Uterus (tissue), 3 donors: ENCODE measurements at regions not wholly inside any gene's neighbourhood (a gene's known extent, or its start where the extent isn't known, plus 50 kb on each side); places are given as distances from the start of the nearest gene placed in this dataset.

Experiments
- DNase-seq, 2 donors: peaks; one replicate each; pipeline ENCODE4 v3.0.0-alpha.2; 2019 to 2020
- H3K27ac ChIP-seq, 2 donors: fragments of 200-600 bp; sonication (generic); 1 replicate in 1 of 2; 2 replicates in 1 of 2; pipeline ENCODE4 v1.5.1; 2016 to 2018
- H3K27me3 ChIP-seq, 2 donors: fragments of 200-600 bp; sonication (generic); one replicate each; pipeline ENCODE4 v1.5.1; 2018 to 2019; ENCODE audit warnings: control low read depth in 1 of 2
- H3K36me3 ChIP-seq, 2 donors: fragments of 200-600 bp; sonication (generic); one replicate each; pipeline ENCODE4 v1.5.1; 2019; ENCODE audit warnings: control low read depth in 1 of 2
- H3K4me1 ChIP-seq, 2 donors: fragments of 200-600 bp; sonication (generic); one replicate each; pipeline ENCODE4 v1.5.1; 2018 to 2019; ENCODE audit warnings: control low read depth in 1 of 2
- H3K4me3 ChIP-seq, 2 donors: fragments of 200-600 bp; sonication (generic); 1 replicate in 1 of 2; 2 replicates in 1 of 2; pipeline ENCODE4 v1.5.1; 2018 to 2019; ENCODE audit warnings: mild to moderate bottlenecking in 1 of 2
- H3K9me3 ChIP-seq, 2 donors: fragments of 200-600 bp; sonication (generic); one replicate each; pipeline ENCODE4 v1.5.1; 2019; ENCODE audit warnings: control low read depth in 1 of 2
- POLR2A ChIP-seq, 2 donors: fragments of 450-650 bp; IDR thresholded peaks; one replicate each; pipeline ENCODE4 v1.6.1; 2016; ENCODE audit warnings: antibody characterized with exemption in 2 of 2, mild to moderate bottlenecking in 1 of 2, moderate library complexity in 1 of 2
- intact Hi-C: fragments of 100-400 bp; cut with DNase I; formaldehyde crosslinking; loops from one replicate; pipeline ENCODE4 v1.15.1; 2023; ENCODE audit warnings: low total_unique reads
- TF ChIP-seq, protein P1 (sequence below), 4 experiments: fragments of 200-600 bp in 2 of 4; fragments of 450-650 bp in 2 of 4; sonication (generic) in 2 of 4; IDR thresholded peaks; one replicate each; pipeline ENCODE4 v1.5.1; 2016 to 2019; ENCODE audit warnings: antibody characterized with exemption in 4 of 4, mild to moderate bottlenecking in 2 of 4, moderate library complexity in 1 of 4
- donor health status: DM: yes; HTN: yes; CAD: no.

DNA sequence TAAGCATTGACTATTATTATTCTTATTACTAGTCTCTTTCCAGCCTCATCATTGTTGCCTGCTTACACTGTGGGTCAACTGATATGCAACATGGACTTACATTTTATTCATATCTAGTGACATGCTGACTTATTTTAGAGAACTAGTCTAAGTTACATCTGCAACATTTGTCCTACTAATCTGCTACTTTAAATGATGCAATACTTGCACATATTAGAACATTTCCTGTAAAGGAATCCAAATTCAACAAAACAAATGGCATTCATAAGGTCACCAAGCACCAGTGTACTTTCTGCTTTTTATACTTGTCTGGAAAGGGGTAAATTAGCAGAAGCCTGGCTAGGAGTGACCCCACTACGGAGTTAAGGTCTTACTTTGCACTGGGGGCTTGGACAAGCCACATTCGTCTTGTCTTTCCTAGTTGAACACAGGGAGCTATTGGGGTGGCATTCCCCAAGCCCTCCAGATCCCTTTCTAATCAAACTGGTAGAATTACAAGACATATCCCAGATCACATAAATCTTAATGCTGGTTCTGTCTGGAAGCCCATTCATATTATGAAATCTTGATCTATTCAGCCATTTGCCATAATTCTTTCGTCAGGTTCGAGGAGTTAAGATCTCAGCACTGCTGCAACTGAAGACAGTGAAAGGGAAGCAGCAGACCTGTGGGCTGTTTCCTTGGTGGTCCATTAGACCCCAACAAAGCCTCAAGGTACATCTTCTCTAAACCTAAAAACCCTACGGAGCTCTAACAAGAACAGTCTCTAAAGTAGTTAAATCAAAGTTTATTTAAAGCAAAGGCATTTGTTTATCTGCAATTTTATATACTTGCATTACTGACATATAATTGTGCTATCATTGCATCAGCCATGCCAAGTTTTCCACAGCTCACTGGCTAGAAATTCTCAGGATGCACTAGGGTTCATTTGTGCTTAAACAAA lies 49.9 kb upstream of the RTN4 start:
- peaks cover 0 to 21% of the 10 kb centered on the region in 2 donors for H3K4me1 ChIP-seq
- DNase-seq = no peak
- intact Hi-C loops = loop anchor here (5.0 kb wide), 1 partner anchor 43 kb away; no protein-coding TSS in a partner anchor

More for the DNA sequence above, 49.9 kb upstream of the RTN4 start:
- TF ChIP-seq, protein P1, sequence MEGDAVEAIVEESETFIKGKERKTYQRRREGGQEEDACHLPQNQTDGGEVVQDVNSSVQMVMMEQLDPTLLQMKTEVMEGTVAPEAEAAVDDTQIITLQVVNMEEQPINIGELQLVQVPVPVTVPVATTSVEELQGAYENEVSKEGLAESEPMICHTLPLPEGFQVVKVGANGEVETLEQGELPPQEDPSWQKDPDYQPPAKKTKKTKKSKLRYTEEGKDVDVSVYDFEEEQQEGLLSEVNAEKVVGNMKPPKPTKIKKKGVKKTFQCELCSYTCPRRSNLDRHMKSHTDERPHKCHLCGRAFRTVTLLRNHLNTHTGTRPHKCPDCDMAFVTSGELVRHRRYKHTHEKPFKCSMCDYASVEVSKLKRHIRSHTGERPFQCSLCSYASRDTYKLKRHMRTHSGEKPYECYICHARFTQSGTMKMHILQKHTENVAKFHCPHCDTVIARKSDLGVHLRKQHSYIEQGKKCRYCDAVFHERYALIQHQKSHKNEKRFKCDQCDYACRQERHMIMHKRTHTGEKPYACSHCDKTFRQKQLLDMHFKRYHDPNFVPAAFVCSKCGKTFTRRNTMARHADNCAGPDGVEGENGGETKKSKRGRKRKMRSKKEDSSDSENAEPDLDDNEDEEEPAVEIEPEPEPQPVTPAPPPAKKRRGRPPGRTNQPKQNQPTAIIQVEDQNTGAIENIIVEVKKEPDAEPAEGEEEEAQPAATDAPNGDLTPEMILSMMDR (IDR thresholded peaks at IDR 0.05) = no peak
- TF ChIP-seq POLR2A (IDR thresholded peaks at IDR 0.05) = no peak
- no peak overlapping the region for H3K4me3 ChIP-seq
- H3K27ac ChIP-seq = peak overlapping the region; percentile 78 to 88
- H3K27me3 ChIP-seq = no peaks in the 10 kb centered on the region
- H3K36me3 ChIP-seq = no peaks in the 10 kb centered on the region
- no peaks in the 10 kb centered on the region for H3K9me3 ChIP-seq
